ENCODE measurements at regions not wholly inside any gene's neighbourhood (a gene's known extent, or its start where the extent isn't known, plus 50 kb on each side); places are given as distances from the start of the nearest gene placed in this dataset.

DNA sequence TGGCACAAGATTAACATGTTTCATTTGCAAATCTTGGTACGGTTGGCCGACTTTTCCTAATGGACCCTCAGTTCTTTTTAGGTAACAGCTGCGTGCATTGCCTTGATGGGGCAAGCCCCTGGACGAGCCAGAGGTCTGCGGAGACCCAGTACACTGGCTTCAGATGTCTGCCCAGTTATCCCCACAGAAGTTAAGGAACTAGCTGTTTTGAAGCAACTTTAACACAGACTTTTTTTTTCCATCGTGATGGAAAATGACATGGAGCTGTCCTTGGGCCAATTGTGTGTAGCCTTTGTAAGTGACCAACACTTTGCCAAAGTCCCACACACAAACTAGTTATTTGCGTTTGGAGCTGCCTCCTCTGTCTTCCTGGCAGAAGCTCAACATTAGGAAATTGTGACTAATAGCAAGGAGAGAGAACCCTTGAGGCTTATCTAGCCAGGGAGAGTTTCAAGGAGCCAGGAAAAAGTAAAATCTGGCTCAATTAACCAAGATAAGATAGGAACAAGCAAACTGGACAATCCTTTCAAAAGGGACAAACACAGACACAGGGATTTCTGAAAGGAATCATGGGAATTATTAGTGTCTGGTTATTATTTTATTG lies 99.6 kb upstream of the BMPER start:
- Histone ChIP-seq H2AFZ (ENCODE audit: low read depth, low read length) (no peak overlapping the region), H3K36me3 (replicated peaks; ENCODE audit: low read depth, low read length) (no peaks in the 10 kb centered on the region), H3K27ac (ENCODE audit: low read length) (no peak overlapping the region), H3K4me1 (ENCODE audit: low read length) (no peaks in the 10 kb centered on the region; the same call in 1 of the 2 replicates), H3K4me2 (ENCODE audit: low read length) (no peak overlapping the region), H3K9me3 (ENCODE audit: insufficient read depth, low read length) (no peaks in the 10 kb centered on the region), H3K9ac (ENCODE audit: low read length) (no peak overlapping the region), H3K79me2 (ENCODE audit: low read length) (no peaks in the 10 kb centered on the region), H3K4me3 (ENCODE audit: low read length) (no peak overlapping the region), H3K27me3 (ENCODE audit: low read depth, low read length) (no peaks in the 10 kb centered on the region), H4K20me1 (ENCODE audit: insufficient read depth, low read length) (no peaks in the 10 kb centered on the region)
- TF ChIP-seq, protein P1, sequence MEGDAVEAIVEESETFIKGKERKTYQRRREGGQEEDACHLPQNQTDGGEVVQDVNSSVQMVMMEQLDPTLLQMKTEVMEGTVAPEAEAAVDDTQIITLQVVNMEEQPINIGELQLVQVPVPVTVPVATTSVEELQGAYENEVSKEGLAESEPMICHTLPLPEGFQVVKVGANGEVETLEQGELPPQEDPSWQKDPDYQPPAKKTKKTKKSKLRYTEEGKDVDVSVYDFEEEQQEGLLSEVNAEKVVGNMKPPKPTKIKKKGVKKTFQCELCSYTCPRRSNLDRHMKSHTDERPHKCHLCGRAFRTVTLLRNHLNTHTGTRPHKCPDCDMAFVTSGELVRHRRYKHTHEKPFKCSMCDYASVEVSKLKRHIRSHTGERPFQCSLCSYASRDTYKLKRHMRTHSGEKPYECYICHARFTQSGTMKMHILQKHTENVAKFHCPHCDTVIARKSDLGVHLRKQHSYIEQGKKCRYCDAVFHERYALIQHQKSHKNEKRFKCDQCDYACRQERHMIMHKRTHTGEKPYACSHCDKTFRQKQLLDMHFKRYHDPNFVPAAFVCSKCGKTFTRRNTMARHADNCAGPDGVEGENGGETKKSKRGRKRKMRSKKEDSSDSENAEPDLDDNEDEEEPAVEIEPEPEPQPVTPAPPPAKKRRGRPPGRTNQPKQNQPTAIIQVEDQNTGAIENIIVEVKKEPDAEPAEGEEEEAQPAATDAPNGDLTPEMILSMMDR (IDR thresholded peaks at IDR 0.05; ENCODE audit: low read depth, low read length) = no peak
- TF ChIP-seq EZH2phosphoT487 (IDR thresholded peaks at IDR 0.05; ENCODE audit: low read depth) = no peak

DNA sequence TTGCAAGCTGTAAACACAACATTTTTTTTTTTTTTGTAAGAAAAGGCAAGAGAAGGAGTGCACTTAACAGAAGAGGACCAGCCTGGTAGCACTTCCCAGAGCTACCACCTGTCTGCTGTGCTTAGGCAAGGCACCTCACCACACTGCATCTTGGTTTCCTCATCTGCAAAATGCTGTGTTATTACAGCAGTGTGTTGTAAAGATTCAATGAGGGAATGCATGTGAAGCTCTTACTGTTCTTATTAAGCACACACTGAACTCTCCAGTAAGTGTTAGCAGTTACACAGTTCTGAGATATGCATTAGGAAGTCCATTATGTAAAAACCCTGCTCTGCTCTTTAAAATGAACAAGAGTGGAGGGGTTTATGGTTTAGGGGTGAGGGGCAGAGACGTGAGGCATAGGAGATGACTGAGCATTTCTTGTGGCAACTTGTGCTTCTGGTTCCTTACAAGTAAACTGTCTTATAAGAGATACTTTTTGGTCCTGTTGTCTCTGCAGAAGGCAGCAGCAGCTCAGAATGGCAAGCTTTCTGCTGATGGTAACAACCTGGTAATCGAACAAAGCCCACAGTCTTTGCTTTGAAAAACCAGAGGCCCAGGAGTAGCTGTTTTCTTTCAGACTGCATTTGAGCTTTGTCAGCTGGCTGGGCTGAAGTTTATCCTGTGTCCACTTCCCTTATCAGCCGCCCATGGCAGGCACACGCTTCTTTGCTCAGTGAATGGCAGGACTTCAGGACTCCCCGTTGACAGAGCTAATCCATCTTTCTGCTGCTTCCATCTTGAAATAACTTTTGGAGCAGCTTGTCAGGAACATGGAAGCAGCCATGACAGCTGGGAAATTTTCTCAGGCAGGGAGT lies 98.8 kb upstream of the BMPER start:
- Histone ChIP-seq H4K20me1 (ENCODE audit: insufficient read depth, low read length) (no peaks in the 10 kb centered on the region), H3K9ac (ENCODE audit: low read length) (no peak overlapping the region), H3K9me3 (ENCODE audit: insufficient read depth, low read length) (no peaks in the 10 kb centered on the region), H2AFZ (ENCODE audit: low read depth, low read length) (no peak overlapping the region), H3K4me2 (ENCODE audit: low read length) (no peak overlapping the region), H3K27me3 (ENCODE audit: low read depth, low read length) (no peaks in the 10 kb centered on the region), H3K4me1 (ENCODE audit: low read length) (no peaks in the 10 kb centered on the region; the same call in 1 of the 2 replicates), H3K79me2 (ENCODE audit: low read length) (no peaks in the 10 kb centered on the region), H3K4me3 (ENCODE audit: low read length) (no peak overlapping the region), H3K36me3 (replicated peaks; ENCODE audit: low read depth, low read length) (no peaks in the 10 kb centered on the region), H3K27ac (ENCODE audit: low read length) (no peak overlapping the region)
- TF ChIP-seq EZH2phosphoT487 (IDR thresholded peaks at IDR 0.05; ENCODE audit: low read depth) = no peak

DNA sequence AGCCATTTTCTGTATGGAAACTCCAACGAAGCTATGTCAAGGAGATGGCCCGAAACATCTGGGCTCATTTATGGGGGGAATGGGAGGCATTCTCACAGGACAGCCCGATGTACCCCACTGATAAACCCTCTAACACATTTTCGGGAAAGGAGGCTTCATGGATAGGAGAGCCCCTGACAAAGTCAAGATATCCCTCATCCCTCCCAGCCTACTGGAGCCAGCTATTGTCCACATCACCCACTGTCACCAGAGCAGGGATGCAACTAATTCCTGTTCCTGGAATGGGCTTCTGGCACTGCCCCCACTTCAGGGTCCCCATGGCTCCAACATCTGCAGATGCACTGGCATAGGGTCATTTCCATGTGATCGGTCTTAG lies 98.2 kb upstream of the BMPER start:
- H3K4me2 ChIP-seq (ENCODE audit: low read length) = no peak overlapping the region
- H2AFZ ChIP-seq (ENCODE audit: low read depth, low read length) = no peak overlapping the region
- H3K4me1 ChIP-seq (ENCODE audit: low read length) = no peaks in the 10 kb centered on the region; the same call in 1 of the 2 replicates
- H3K27ac ChIP-seq (ENCODE audit: low read length) = no peak overlapping the region
- no peak overlapping the region for H3K4me3 ChIP-seq (ENCODE audit: low read length)
- no peaks in the 10 kb centered on the region for H3K9me3 ChIP-seq (ENCODE audit: insufficient read depth, low read length)
- no peaks in the 10 kb centered on the region for H3K36me3 ChIP-seq (replicated peaks; ENCODE audit: low read depth, low read length)
- no peaks in the 10 kb centered on the region for H3K79me2 ChIP-seq (ENCODE audit: low read length)
- no peaks in the 10 kb centered on the region for H3K27me3 ChIP-seq (ENCODE audit: low read depth, low read length)
- TF ChIP-seq, protein P1 (IDR thresholded peaks at IDR 0.05; ENCODE audit: low read depth, low read length) = no peak
- TF ChIP-seq EZH2phosphoT487 (IDR thresholded peaks at IDR 0.05; ENCODE audit: low read depth) = no peak
- H3K9ac ChIP-seq (ENCODE audit: low read length) = no peak overlapping the region
- no peaks in the 10 kb centered on the region for H4K20me1 ChIP-seq (ENCODE audit: insufficient read depth, low read length)

DNA sequence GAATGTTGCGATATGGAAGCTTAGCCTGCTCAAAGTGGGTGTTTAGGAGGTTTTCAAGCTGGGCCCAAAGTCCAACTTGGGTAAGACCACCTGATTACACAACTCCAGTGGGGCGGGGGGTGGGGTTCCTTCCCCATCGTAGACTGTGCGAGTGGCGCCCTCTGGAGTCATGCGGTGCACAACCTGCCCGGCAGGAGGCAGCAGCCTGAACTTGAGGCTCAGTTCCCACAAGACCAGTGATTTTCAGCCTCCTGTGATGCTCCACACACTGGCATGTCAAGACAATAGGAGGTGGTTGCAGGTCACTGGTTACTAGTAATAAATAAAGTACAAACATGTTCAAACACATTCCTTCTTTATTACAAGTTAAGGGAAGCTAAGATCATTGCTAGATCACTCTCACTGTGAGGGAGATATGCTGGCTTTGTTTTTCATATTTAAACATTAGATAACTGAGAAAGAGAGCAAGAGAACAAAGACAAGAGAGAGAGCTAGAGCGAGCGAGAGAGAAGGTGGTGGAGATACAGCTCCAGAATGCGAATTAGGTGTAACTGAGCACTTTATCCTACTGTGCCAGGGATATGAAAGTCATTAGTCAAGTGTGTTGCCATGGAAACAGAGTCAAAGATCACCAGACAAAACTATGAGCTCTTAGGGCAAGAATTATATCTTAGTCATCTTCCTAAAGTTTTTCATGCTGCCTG lies 97.4 kb upstream of the BMPER start:
- H3K79me2 ChIP-seq (ENCODE audit: low read length) = no peaks in the 10 kb centered on the region
- no peaks in the 10 kb centered on the region for H3K9me3 ChIP-seq (ENCODE audit: insufficient read depth, low read length)
- H4K20me1 ChIP-seq (ENCODE audit: insufficient read depth, low read length) = no peaks in the 10 kb centered on the region
- H3K27ac ChIP-seq (ENCODE audit: low read length) = no peak overlapping the region
- TF ChIP-seq, protein P1 (IDR thresholded peaks at IDR 0.05; ENCODE audit: low read depth, low read length) = peak; percentile 57
- TF ChIP-seq EZH2phosphoT487 (IDR thresholded peaks at IDR 0.05; ENCODE audit: low read depth) = no peak
- H3K4me1 ChIP-seq (ENCODE audit: low read length) = no peaks in the 10 kb centered on the region; the same call in 1 of the 2 replicates
- H3K4me3 ChIP-seq (ENCODE audit: low read length) = no peak overlapping the region
- H3K9ac ChIP-seq (ENCODE audit: low read length) = no peak overlapping the region
- H3K27me3 ChIP-seq (ENCODE audit: low read depth, low read length) = no peaks in the 10 kb centered on the region
- no peak overlapping the region for H2AFZ ChIP-seq (ENCODE audit: low read depth, low read length)
- no peaks in the 10 kb centered on the region for H3K36me3 ChIP-seq (replicated peaks; ENCODE audit: low read depth, low read length)
- no peak overlapping the region for H3K4me2 ChIP-seq (ENCODE audit: low read length)

Measured in OCI-LY3 (cell line).